HUES6 (cell line): ENCODE measurements at regions not wholly inside any gene's neighbourhood (a gene's known extent, or its start where the extent isn't known, plus 50 kb on each side); places are given as distances from the start of the nearest gene placed in this dataset.
A peak's percentile ranks its signal among the peaks of the same experiment; 100 is the strongest.

Experiments used
- H3K27ac ChIP-seq: 2 replicates; pipeline ENCODE4 v1.7.0; 2013; ENCODE audit warnings: low read depth, mild to moderate bottlenecking, low read length, inconsistent platforms
- H3K27me3 ChIP-seq: 2 replicates; pipeline ENCODE4 v1.6.1; 2013; ENCODE audit warnings: low read length; ENCODE audit not compliant: control insufficient read depth, insufficient read depth
- H3K36me3 ChIP-seq: 2 replicates; pipeline ENCODE4 v1.6.1; 2013; ENCODE audit warnings: low read length; ENCODE audit not compliant: control insufficient read depth, insufficient read depth
- H3K4me1 ChIP-seq: 2 replicates; pipeline ENCODE4 v1.6.1; 2013; ENCODE audit warnings: low read length; ENCODE audit not compliant: control insufficient read depth, insufficient read depth
- H3K4me3 ChIP-seq: 2 replicates; pipeline ENCODE4 v1.5.1; 2013; ENCODE audit warnings: low read depth, low read length
- H3K9ac ChIP-seq: one replicate; pipeline ENCODE4 v1.6.1; 2013; ENCODE audit warnings: mild to moderate bottlenecking, low read length
- H3K9me3 ChIP-seq: 2 replicates; pipeline ENCODE4 v1.6.1; 2013; ENCODE audit warnings: low read depth, low read length; ENCODE audit not compliant: control insufficient read depth, insufficient read depth

GRCh38 chr20:53832499-53832898, 237.9 kb downstream of the BCAS1 start:
- H3K4me1 ChIP-seq, result peaks cover 27% of the 10 kb centered on the region
- H3K36me3 ChIP-seq, result no peaks in the 10 kb centered on the region
- H3K9ac ChIP-seq, result no peak overlapping the region
- no peaks in the 10 kb centered on the region for H3K27me3 ChIP-seq
- H3K9me3 ChIP-seq, result no peaks in the 10 kb centered on the region
- no peak overlapping the region for H3K27ac ChIP-seq
- no peak overlapping the region for H3K4me3 ChIP-seq

GRCh38 chr20:53831812-53832211, 238.2 kb upstream of the ZNF217 start:
- Histone ChIP-seq H3K27ac (no peak overlapping the region), H3K36me3 (no peaks in the 10 kb centered on the region), H3K4me1 (peaks cover 27% of the 10 kb centered on the region), H3K27me3 (no peaks in the 10 kb centered on the region), H3K4me3 (no peak overlapping the region), H3K9me3 (no peaks in the 10 kb centered on the region), H3K9ac (no peak overlapping the region)

GRCh38 chr20:53831228-53831627, 237.6 kb upstream of the ZNF217 start:
- Histone ChIP-seq H3K27ac (no peak overlapping the region), H3K4me1 (peaks cover 27% of the 10 kb centered on the region)

DNA sequence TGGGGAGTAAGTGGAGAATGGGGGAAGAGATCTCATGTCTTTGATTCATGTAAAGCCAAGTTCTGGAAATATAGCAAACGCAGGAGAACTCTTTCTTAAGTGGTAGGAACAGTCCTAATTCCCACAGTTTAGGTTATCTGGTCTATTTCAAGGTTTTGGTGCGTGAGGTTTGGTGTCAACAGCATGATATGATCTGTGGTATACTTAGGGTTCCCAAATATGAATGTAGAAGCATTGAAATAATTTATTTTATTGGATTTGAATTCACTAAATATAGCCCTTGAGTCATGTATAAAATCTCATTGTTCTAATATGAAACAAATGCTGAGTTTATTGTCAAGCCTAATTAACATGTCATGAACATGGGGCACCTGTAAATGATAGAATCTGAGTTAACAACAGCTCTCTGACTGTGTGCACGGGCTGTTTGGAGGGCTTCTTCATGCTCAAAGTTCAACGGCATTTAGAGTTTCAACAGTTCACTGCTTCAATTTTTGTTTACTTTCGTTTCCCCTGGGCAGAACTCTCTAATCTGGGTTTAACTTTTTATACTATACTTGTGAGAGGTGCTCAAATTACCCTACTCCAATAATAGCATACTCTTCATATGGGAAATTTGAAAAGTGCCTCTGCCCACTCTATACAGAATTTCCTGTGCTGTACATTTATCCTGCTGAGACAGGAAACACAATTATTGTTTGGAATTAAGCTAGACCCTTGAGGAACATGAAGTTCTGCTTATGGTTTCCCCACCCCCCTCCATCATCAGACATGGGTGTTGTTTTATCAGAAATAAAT, 236.3 kb upstream of the ZNF217 start:
- peak overlapping the region; percentile 79; the same call in 1 of the 2 replicates for H3K27ac ChIP-seq
- H3K36me3 ChIP-seq, result no peaks in the 10 kb centered on the region
- peaks cover 27% of the 10 kb centered on the region for H3K4me1 ChIP-seq
- H3K9me3 ChIP-seq, result no peaks in the 10 kb centered on the region
- H3K27me3 ChIP-seq, result no peaks in the 10 kb centered on the region
- H3K4me3 ChIP-seq, result no peak overlapping the region
- H3K9ac ChIP-seq, result no peak overlapping the region

More at GRCh38 chr20:53831228-53831627, 237.6 kb upstream of the ZNF217 start:
- Histone ChIP-seq H3K9me3 (no peaks in the 10 kb centered on the region), H3K9ac (no peak overlapping the region), H3K27me3 (no peaks in the 10 kb centered on the region), H3K36me3 (no peaks in the 10 kb centered on the region), H3K4me3 (no peak overlapping the region)

DNA sequence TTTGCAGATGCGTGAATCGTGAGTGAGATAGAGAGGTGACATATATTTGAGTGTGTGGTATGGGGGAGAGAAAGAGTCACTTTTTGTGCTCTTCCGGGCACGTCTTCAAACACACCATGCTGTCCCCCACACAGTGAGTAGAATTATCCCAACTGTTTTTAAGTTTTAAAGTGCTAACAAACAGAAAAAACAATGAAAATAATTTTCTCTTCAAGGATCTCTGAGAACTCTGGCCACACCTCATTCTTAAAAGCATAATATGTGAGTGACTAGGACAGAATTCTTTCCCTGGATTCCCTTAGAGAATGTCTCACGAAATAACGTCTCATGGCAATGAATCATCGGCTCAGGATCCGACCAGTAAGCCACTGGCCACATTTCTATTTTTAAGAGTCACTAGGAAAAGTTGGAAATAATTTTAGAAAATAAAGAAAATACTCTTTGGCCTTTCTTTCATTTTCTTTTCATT, 235.7 kb upstream of the ZNF217 start:
- no peaks in the 10 kb centered on the region for H3K27me3 ChIP-seq
- peak overlapping the region; percentile 70 for H3K9ac ChIP-seq
- H3K36me3 ChIP-seq, result no peaks in the 10 kb centered on the region
- peaks cover 27% of the 10 kb centered on the region for H3K4me1 ChIP-seq
- H3K27ac ChIP-seq, result peak overlapping the region; percentile 79
- H3K9me3 ChIP-seq, result no peaks in the 10 kb centered on the region
- H3K4me3 ChIP-seq, result peak overlapping the region; percentile 34; the same call in 1 of the 2 replicates

DNA sequence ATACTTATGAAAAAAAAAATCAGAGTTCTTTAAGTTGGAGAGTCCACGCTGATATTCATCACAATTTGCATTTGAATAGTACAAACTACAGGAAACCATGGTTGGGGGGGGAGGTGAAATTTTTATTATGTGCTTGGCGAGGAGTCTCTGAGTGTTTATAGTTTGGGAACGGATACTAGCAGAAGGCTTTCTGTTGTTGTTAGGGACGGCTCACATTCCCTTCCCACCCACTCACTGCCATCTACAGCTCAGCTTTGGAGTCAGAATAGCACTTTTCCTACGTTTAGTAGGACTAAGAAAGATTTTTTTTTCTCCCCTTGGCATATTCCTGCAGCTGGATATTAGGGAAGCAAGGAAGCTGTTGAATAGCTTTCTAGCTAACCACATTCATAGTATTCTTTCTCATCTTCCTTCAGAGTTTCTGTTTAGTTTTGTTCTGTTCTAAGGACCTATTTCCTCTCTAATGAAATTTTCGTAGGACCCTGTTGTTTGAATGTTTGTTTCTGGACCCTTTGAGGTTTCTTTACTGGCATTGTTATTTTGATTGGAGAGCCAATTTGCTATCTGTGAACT, 235.1 kb upstream of the ZNF217 start:
- H3K9ac ChIP-seq, result peak overlapping the region; percentile 70
- H3K4me3 ChIP-seq, result peak overlapping the region; percentile 34; the same call in 1 of the 2 replicates
- no peaks in the 10 kb centered on the region for H3K27me3 ChIP-seq
- no peaks in the 10 kb centered on the region for H3K36me3 ChIP-seq
- H3K9me3 ChIP-seq, result no peaks in the 10 kb centered on the region
- H3K27ac ChIP-seq, result peak overlapping the region; percentile 79
- H3K4me1 ChIP-seq, result peaks cover 27% of the 10 kb centered on the region

DNA sequence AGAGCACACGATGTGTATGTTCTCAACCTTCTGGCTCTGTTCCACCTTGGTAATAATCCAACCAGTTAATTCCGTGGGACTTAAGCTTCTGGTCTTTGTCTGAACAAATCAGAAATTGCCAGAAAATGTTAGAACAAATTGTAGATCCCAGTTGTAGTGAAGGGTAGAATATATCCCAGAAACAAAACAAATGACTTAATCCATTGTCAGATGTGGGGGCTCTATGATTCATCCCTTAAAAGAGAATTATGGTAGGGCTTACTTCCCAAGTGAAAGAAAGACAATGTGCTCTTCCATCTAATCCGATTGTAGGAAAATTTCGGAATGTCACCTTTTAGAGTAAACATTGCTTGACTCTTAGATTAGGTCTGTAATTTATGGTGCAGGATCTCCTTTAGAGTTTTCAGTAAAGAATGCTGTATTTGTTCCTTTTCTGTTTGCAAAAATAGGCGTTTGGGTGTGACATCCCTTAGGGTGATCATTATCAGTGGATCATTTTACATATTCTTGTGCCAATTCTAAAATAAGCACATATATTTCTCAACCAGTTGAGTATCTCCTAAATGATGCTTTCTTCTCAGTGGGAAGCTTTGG, 234.5 kb upstream of the ZNF217 start:
- no peaks in the 10 kb centered on the region for H3K36me3 ChIP-seq

GRCh38 chr20:53827292-53828087, 233.9 kb upstream of the ZNF217 start:
- Histone ChIP-seq H3K4me3 (no peak overlapping the region), H3K36me3 (no peaks in the 10 kb centered on the region), H3K27ac (no peak overlapping the region), H3K4me1 (peaks cover 27% of the 10 kb centered on the region), H3K9ac (no peak overlapping the region), H3K27me3 (no peaks in the 10 kb centered on the region), H3K9me3 (no peaks in the 10 kb centered on the region)

More for the DNA sequence above, 234.5 kb upstream of the ZNF217 start:
- no peak overlapping the region for H3K9ac ChIP-seq
- H3K4me1 ChIP-seq, result peaks cover 27% of the 10 kb centered on the region
- H3K27ac ChIP-seq, result peak overlapping the region; percentile 79; the same call in 1 of the 2 replicates
- H3K9me3 ChIP-seq, result no peaks in the 10 kb centered on the region
- H3K27me3 ChIP-seq, result no peaks in the 10 kb centered on the region
- peak overlapping the region; percentile 34; the same call in 1 of the 2 replicates for H3K4me3 ChIP-seq

DNA sequence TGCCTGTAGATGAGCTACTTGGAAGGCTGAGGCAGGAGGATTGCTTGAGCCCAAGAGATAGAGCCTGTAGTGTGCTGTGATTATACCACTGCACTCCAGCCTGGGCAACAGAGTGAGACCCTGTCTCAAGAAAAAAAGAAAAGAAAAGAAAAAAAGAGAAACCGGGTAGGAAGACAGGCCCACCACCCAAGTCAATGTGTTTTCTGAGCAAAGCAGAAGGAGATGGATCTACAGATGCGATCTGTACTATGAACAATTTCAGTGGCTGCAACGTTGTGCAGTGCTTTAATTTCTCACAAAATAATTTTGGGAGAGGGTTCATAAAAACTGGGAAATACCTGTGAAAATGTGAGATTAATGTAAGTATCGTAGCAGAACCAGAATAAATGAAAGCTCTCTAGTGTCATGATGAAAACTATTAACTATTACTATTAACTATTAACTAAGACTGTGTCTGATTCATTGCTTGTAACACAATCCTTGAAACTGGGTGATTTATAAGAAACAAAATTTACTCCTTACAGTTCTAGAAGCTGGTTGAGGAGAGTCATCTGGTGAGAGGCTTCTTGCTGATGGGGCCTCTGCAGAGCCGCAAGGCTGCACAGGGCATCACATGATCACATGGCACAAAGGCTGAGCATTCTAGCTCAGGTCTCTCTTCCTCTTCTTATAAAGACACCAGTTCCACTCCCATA, 233.1 kb upstream of the ZNF217 start:
- Histone ChIP-seq H3K27ac (no peak overlapping the region), H3K36me3 (no peaks in the 10 kb centered on the region), H3K4me1 (peaks cover 27% of the 10 kb centered on the region), H3K9ac (no peak overlapping the region), H3K9me3 (no peaks in the 10 kb centered on the region), H3K4me3 (no peak overlapping the region), H3K27me3 (no peaks in the 10 kb centered on the region)

GRCh38 chr20:53826090-53826489, 232.5 kb upstream of the ZNF217 start:
- H3K27me3 ChIP-seq, result no peaks in the 10 kb centered on the region
- H3K9ac ChIP-seq, result no peak overlapping the region
- no peaks in the 10 kb centered on the region for H3K36me3 ChIP-seq
- H3K27ac ChIP-seq, result no peak overlapping the region
- no peak overlapping the region for H3K4me3 ChIP-seq
- H3K4me1 ChIP-seq, result peaks cover 27% of the 10 kb centered on the region
- H3K9me3 ChIP-seq, result no peaks in the 10 kb centered on the region
